ENCODE measurements at regions not wholly inside any gene's neighbourhood (a gene's known extent, or its start where the extent isn't known, plus 50 kb on each side); places are given as distances from the start of the nearest gene placed in this dataset.
"Not testable (repeated sequence)": the region's sequence is repeated elsewhere in the genome, so short reads cannot be mapped to it uniquely, and the experiment has no call there.

DNA sequence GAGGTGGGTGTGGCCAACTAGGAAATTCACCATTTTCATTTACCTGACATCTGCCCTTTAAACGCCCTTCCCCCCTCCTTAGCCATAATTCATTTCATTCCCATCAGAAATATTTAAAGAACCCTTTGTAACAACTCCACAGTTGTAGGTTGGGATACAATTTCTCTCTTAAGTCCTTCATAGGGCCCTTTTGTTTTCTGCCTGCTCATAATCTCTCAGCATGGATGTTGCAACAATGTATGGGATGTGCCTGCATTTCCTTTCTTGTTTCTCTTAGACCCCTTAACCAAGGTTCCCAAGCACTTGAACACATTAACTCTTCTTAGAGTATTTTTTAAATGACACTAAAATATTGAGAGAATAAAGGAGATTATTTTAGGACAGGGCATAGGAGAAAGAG lies 51.7 kb upstream of the MYO10 start:
- DNase-seq, result no peak

GRCh38 chr5:16990817-16991520 lies 54.9 kb upstream of the MYO10 start:
- not testable (repeated sequence) for DNase-seq

- no peak for DNase-seq
These were observed 55.9 kb upstream of the MYO10 start for GRCh38 chr5:16992006-16992405.

DNA sequence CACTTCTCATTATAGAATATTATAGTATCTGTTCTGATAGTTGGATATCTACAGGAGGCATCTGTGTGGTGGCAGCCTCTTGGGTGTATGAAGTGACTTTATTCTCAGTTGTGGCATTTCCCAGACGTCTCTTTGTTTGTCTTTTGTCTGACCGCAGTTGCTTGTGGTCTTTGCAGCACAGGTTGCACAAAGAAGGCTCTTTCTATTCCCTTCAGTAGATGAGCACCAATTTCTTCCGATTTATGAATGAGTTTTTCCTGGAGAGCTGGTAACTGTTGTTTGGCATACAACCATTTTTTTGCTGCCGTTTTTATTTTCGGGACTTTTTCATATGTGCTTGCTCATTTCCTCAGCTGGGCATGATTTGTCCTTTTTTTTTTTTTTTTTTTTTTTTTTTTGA lies 56.4 kb upstream of the MYO10 start:
- DNase-seq, result no peak

DNA sequence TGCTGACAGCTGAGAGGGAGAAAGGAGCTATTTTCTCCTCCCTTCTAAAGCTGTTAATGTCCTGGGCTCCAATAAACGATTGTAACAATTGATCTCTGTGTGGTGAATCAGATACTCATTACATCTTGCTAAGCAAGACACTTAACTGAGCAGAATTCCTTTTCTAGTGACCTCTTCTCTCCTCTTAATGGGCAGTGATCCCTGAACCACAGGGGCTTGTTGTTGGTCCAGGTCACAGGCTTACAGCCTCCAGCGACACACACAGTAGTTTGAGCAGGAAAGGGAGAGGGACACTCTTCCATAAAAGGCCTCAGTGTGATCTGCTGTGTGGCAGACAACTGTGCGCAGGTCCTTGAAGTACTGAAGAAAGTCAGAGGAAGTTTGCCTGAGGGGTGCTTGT lies 58.5 kb upstream of the MYO10 start:
- DNase-seq, result no peak

- no peak for DNase-seq
These were observed 59.3 kb upstream of the MYO10 start for GRCh38 chr5:16995372-16995771.

DNA sequence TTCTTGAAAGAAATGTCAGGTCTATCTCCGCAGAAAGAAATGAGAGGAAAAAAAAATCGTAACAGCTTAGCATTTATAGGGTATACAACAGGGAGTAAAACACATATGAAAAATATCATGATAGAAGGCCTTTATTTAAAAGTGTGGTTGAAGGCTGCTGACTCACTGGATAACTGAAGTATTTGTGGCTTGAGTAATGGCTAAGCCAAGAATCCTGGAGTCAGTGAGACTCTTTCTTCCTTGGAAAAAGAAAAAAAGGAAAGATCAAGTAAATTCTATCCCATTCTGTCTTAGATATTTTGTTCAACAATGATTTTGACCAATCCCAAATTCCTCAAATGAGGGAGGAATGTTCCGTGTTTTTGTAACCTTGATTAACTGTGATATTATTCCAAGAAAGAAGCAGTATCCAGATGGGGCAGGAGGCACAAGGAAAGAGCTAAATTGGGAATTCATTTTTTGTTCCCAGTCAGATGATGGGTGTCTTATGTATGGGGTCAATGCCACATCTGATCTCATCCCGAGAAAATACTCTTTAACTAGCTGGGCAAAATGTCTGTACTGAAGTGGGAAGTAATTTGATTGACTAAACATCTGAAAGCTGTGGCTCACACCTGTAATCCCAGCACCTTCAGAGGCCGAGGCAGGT lies 64.3 kb upstream of the MYO10 start:
- DNase-seq, result no peak

- no peak for DNase-seq
These were observed 65.3 kb upstream of the MYO10 start for GRCh38 chr5:17001428-17001827.

- DNase-seq, result no peak
These were observed 68.5 kb upstream of the MYO10 start for GRCh38 chr5:17004441-17005106.

GRCh38 chr5:17005107-17005828 lies 69.2 kb upstream of the MYO10 start:
- DNase-seq, result no peak

DNA sequence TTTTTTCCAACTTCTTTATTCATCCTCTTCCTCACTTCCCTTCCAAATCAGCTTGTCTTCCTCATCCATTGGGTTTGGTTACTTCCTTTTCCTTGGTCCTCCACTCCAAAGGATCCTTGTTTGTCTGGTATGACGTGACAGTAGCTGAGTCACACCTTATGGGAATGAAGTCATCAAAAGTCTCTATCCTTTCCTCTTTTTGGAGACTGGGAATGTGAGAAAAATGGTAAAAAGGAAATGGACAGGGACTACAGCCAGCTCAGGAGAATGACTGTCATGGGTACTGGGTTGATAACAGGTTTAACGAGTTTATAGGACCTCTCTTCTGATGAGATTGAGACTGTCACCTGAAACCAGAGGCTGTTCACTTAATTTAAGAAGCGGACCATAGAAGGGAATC lies 76.2 kb upstream of the MYO10 start:
- DNase-seq, result no peak

DNA sequence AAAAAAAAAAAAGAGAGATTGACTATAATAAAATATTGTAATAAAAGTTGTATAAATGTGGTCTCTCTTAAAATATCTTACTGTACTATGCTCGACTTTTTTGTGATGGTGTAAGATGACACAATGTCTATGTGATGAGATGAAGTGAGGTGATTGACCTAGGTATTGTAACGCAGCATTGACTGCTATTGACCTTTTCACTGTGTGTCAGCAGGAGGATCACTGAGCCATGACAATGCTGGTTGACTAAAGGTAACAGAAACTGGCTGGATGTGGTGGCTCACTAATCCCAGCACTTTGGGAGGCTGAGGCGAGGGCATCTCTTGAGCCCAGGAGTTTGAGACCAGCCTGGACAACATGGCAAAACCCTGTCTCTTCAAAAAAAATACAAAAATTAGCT lies 78.6 kb upstream of the MYO10 start:
- no peak for DNase-seq

DNA sequence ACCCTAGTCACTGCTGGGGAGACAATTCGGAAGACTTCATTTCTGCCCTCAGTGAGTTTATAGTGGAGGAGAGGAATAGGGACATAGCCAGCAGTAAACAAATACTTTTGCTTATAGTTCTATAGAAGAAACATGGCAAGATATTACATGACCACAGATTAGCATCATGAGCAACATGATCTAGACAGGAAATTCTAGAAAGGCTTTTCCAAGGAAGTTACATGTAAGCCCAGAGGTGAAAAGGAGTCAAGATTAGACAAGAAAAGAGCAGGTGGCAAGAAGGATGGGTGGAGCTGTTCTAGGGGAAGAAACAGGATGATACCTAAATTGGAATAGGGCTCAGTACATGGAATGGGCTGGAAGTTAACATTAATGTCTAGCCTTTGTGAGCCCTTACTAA lies 82.8 kb upstream of the MYO10 start:
- no peak for DNase-seq

DNA sequence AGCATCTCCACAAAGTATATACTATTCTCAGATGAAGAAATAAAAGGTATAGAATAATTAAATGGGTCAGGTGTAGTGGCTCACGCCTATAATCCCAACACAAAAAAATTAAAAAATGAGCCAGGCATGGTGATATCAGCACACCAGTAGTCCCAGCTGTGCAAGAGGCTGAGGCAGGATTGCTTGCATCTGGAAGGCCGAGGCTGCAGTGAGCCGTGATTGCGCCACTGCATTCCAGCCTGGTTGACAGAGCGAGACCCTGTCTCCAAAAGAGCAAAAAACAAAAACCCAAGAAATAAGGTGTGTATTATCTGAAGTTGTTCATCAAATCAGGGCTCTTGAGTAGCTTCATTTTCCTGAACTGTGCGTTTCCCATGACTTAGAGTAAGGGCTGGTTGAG lies 83.2 kb upstream of the MYO10 start:
- DNase-seq, result no peak

DNA sequence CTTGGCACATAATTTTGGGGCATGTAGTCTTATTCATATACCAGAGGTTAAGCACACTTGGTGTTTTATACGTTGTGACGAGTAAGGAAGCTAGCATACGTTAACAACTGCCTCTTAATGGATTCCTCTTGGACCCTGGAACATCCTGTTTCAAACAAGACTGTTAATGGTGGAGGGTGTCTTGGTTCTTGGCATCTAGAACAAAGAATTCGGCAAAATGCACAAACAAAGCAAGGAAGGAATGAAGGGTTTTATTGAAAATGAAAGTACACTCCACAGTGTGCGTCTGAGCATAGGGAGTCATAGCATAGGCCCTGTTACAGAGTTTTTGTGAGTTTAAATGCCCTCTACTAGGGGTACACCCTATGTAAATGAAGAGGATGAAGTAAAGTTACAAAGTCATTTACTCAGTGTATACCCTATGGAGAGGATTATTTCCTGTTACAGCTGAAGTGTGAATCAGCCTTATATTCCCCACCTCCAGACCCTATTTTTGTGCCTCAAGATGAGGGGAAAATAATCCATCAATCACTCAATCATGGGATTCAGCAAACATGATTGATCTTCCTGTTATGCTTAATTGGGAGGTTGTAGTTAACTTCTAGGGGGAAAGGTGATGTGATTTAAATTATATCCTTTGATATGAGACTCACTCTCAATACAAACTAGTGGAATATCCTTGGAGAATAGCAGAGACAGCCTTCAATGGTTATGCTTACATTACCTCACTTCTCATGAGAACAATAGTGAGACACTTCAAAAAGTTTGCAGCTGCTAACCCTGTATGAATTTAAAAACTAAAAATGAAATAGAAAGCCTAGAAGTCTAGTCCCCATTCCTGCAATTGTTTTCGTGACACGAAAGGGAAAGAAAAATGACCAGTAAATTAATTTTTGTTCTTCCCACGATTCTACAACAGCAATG lies 84.9 kb upstream of the MYO10 start:
- DNase-seq, result no peak

DNA sequence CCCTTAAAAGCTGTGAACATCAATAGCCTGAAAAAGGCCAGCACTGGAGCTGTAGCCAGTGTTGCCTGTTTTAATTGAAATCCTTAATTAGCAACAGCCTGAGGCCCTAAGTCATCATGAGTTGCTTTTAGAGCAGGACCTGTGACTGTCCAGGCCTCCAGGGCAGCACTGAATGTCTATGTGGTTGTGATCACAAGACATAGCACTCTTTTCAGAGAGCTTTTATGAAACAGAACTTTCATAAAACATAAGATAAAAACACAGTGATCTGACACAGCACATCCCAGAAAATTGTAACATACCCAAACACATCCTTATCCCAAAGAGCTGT lies 85.5 kb upstream of the MYO10 start:
- DNase-seq, result no peak

GRCh38 chr5:17022296-17022695 lies 86.2 kb upstream of the MYO10 start:
- no peak for DNase-seq

DNA sequence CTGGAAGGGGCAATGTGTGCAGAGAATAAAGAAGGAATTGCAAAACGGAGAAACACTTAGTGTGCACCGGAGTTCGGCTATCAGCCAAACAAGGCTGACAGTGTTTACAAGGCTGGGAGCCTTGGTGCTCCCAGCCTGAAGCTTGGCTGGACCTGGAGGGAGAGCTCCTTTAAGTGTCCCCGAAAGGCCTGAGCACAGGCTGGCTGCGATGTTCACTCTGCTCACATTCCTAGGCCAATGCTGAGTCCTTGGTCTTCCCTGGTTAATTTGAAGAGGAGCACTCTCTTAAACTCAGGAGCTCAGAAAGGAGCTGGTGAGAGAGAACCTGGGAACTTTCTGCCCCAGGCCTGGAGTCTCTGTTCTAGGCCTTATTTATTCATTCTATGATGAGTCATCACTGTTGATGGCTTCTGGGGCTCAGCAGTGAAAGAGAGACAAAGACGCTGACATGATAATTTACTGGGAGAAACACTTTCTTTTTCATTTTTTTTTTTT lies 88.6 kb upstream of the MYO10 start:
- DNase-seq, result no peak

GRCh38 chr5:17031659-17032277 lies 95.7 kb upstream of the MYO10 start:
- DNase-seq, result not testable (repeated sequence)

GRCh38 chr5:17032314-17032985 lies 96.4 kb upstream of the MYO10 start:
- DNase-seq, result not testable (repeated sequence)

GRCh38 chr5:17034992-17035391 lies 98.9 kb upstream of the MYO10 start:
- not testable (repeated sequence) for DNase-seq

All from left kidney (tissue), 1 donor.